ENCODE measurements at regions not wholly inside any gene's neighbourhood (a gene's known extent, or its start where the extent isn't known, plus 50 kb on each side); places are given as distances from the start of the nearest gene placed in this dataset.

DNA sequence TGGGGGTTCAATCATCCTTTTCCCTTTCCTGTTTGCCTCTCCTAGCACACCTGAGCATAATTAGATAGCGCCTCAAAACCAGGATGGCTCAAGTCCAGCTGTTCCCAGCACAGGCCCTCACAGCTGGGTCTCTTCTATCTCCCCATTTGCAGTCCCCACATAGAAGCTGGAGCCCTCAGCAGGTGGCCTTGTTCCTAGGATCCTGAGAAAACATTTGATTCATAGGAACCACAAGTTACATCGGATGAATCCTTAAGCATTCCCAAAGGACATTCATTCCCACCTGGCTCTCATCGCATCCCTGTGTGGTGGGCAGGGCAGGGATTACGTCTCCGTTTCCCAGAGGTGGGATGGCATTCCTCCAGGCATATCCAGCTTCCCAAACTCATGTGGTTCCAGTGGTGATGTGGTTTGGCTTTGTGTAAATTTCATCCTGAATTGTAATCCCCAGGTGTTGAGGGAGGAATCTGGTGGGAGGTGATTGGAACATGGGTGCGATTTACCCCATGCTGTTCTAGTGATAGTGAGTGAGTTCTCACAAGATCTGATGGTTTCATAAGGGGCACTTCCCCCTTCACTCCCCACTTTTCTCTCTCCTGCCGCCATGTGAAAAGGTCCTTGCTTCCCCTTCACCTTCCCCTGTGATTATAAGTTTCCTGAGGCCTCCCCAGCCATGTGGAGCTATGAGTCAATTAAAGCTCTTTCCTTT, 49.8 kb upstream of the LEP start:
- TF ChIP-seq, protein P1, sequence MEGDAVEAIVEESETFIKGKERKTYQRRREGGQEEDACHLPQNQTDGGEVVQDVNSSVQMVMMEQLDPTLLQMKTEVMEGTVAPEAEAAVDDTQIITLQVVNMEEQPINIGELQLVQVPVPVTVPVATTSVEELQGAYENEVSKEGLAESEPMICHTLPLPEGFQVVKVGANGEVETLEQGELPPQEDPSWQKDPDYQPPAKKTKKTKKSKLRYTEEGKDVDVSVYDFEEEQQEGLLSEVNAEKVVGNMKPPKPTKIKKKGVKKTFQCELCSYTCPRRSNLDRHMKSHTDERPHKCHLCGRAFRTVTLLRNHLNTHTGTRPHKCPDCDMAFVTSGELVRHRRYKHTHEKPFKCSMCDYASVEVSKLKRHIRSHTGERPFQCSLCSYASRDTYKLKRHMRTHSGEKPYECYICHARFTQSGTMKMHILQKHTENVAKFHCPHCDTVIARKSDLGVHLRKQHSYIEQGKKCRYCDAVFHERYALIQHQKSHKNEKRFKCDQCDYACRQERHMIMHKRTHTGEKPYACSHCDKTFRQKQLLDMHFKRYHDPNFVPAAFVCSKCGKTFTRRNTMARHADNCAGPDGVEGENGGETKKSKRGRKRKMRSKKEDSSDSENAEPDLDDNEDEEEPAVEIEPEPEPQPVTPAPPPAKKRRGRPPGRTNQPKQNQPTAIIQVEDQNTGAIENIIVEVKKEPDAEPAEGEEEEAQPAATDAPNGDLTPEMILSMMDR (IDR thresholded peaks at IDR 0.05): no peak
- TF ChIP-seq POLR2A (IDR thresholded peaks at IDR 0.05): no peak
